GM18511 (cell line): ENCODE measurements at regions not wholly inside any gene's neighbourhood (a gene's known extent, or its start where the extent isn't known, plus 50 kb on each side); places are given as distances from the start of the nearest gene placed in this dataset.

Experiments
- ATAC-seq: cut with Tn5 transposase; IDR thresholded peaks from one replicate; pipeline ENCODE4 v1.9.1; 2021; ENCODE audit warnings: mild to moderate bottlenecking, moderate library complexity; ENCODE audit not compliant: unreplicated experiment

DNA sequence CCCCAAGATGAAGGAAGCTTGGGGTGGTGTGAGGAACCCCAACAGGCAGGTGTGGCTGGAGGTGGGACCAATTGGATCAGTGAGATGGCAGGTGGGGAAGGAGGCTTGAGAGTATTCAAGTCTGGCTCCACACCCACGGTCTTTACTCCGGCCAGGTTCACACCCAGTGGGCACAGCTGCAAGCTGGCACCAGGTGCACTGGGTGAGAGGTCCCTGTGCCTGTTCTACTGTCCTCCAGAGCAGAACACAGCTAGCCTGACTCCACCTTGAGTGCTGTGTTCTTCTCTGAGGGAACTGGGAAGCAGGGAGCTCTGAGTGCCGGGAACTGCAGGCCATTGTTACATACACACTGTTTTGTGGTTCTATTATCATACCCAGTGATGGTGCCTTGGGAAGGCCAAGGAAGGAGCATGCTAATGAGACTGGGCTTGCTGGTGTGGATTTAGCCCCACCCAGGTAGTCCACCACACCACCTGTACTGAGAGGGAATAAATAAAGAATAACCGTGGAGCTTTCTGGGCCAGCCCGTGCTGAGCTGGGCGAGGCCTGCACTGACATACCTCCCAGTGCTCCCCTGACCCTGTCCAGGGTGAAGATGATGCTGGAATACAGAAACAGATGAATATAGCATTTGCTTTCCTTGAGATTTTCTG, 93.4 kb downstream of the ABHD5 start:
- ATAC-seq: no peak

GRCh38 chr3:43784640-43785011, 93.9 kb downstream of the ABHD5 start:
- no peak for ATAC-seq

- no peak for ATAC-seq
Measured at GRCh38 chr3:43785551-43785950, 94.8 kb downstream of the ABHD5 start.

- ATAC-seq: no peak
Measured at GRCh38 chr3:43786102-43786501, 95.4 kb downstream of the ABHD5 start.

DNA sequence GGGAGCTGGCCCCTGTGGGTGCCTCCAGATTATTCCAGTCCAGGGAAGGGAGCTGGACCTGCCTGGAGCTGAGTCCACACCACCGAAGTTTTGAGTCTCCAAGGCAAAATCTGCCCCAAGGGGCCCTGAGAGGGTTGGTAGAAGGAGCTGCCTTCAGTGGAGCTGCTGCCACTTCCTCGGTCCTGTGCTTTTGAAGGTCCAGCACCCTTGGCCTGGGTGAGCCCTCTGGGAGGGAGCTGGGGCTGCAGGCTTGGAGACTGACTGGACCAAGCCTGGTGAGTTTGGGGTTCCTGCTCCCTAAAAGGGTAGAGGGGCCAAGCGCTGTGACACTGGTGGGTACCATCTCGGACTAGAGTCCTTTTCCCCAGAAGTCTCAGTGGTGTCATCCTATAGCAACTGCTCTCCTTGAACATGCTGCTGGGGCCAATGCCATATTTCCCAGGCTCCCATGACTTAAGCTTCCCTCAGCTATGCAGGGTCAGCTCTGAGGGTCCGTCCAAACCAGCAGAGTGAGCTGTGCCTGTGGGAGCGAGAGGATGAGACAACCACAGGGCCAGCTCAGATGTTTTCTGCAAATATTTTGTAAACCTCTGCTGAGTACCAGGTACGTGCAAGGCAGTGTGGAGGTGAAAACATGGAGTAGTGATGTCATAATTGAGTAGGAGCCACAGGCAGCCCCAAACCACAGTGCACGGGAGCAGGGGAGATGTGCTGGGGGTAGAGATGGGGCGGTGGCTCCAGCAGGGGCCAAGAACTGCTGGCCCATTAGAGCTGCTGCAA, 96.0 kb downstream of the ABHD5 start:
- no peak for ATAC-seq

- no peak for ATAC-seq
Measured at GRCh38 chr3:43787330-43787729, 96.6 kb downstream of the ABHD5 start.

GRCh38 chr3:43789028-43789427, 98.3 kb downstream of the ABHD5 start:
- ATAC-seq: no peak

DNA sequence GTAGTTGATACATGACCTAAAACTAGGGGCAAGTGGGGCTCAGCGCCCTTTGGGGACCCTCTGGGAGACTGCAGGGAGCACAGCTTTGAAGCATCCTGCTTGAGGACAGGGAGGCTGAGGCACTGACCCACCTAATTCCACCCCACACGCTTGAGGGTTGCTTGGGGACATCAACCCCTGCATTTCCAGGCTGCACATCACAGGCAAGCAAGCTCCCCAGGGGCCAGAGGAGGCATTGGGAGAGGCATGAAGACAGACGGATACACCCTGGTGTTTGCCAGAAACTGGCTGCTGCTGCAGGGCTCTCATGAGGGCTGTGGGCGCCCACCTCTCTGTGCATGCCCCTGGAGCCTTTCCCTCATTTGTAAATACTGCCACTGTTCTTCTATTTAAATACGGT, 99.3 kb downstream of the ABHD5 start:
- no peak for ATAC-seq

GRCh38 chr3:43790476-43790875, 99.7 kb downstream of the ABHD5 start:
- no peak for ATAC-seq

GRCh38 chr3:43791246-43791645, 100.5 kb downstream of the ABHD5 start:
- no peak for ATAC-seq

DNA sequence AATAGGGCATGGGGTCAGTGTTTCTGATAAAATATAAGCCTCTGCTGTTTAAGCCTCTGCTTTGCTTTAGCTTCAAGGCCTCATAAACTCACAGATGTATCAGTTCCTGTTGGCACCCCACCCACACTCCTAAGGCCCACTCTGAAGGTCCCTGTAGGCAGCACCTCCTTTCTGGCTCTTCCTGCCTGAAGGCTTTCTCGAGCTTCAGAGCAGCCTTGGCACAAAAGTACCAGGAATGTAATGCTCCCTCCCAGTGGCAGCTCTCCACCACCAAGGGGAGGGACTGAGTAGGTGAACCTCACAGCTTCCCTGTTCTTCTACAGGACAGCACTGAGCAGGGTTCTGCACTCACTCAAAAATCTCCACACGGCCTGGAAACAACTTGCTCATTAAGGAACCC, 102.2 kb downstream of the ABHD5 start:
- ATAC-seq: no peak

GRCh38 chr3:43793648-43794372, 103.1 kb downstream of the ABHD5 start:
- no peak for ATAC-seq

GRCh38 chr3:43794776-43795175, 104.0 kb downstream of the ABHD5 start:
- ATAC-seq: no peak

DNA sequence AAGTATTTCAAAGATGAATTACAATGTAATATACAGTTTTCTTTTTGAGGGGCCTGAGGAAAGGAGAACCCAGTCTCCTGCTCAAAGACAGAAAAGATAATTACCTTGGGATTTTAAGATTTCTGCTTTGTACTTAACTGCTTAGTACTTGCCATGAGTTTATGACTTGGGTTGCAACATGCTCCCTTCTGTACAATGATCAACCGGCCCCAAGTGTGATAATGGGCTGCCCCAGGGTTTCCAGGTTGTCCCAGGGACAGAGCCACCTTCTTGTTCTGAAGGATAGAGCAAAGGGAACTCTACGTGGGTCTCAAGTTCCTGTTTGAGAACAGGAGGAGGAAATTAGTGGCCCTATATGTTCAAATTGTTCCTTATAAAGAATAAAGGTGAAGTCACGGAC, 104.8 kb downstream of the ABHD5 start:
- ATAC-seq: no peak

DNA sequence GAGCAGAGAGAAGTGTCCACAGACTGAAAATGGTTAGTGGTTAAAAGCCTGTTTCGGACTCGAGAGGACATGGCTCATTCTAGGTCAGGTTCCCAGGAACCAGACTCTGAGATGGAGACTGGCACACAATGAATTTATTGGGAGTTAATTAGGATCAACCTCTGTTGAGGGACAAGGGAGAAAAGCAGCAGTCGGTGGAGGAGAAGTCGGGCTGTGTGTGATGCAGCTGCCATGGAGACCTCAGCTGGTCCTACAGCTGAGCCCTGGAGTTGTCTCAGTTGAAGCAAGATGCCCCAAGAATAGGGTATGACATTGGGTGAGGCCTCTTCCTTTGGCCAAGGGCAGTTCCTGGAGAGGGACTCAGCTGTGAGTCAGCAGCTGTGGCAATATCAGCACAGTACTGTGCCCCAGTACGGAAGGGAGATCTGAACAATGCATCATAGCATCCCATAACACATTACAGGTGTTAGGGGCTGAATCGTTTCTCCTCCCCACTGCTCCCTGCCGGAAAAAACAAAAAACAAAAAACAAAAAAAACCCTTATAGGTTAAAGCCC, 105.4 kb downstream of the ABHD5 start:
- ATAC-seq: no peak

DNA sequence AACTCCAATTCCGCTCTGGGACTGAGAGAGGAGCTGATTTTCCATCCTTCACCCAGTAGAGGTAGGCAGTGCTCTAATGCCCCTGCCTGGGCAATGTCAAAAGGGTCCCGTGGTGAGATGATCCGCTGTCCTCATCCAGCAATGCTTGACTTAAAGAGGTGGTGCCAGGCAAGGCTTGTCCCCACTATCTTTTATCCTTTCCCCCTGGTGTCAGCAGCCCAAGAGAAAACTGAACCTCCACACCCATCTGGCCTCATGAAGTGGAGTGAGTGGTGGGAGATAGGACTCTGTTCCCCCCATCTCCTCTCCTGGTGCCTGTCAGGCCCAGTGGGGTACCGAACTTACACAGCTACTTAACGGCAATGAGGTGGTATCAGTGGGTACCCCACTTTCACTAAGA, 107.1 kb downstream of the ABHD5 start:
- no peak for ATAC-seq

DNA sequence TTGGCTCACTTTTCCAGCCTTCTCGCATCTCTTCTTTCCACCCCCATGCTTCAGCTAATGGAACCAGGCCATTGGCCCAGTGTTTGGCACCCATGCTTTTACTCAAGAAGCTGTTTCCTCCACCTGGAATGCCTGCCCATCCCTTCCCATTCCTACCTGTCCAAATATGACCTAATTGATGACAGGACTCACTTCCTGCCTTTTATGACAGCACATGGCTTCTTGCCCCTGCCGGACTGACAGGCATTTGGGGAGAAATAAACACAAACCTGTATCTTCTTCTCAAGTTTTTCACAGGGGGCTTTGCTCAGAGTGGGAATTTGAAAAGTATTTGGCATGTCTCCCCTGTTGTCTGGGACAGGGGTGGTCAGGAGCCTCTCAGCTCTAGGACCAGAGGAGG, 120.1 kb downstream of the ABHD5 start:
- no peak for ATAC-seq

- ATAC-seq: no peak
Measured at GRCh38 chr3:43814461-43814860, 123.7 kb downstream of the ABHD5 start.

- no peak for ATAC-seq
Measured at GRCh38 chr3:43816372-43816771, 125.6 kb downstream of the ABHD5 start.

DNA sequence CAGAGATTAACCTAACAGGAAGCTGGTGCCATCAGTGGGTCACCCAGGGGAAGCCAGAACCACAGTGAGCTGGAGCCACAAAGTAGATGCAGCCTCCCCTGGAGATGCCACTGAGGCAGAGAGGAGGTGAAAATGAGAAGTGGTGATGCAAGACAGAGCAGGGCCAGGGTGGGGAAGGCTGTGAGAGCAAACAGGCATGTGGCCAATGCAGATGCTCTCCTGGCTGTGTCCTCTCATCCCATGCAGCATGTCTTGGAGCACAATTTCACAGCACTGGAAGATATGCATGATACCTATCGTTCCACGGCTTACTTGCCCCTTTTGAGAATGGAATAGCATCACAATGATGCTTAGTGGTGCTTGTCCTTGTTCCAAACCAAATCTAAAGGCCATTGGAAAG, 126.3 kb downstream of the ABHD5 start:
- ATAC-seq: no peak

- ATAC-seq: no peak
Measured at GRCh38 chr3:43817825-43818224, 127.1 kb downstream of the ABHD5 start.

DNA sequence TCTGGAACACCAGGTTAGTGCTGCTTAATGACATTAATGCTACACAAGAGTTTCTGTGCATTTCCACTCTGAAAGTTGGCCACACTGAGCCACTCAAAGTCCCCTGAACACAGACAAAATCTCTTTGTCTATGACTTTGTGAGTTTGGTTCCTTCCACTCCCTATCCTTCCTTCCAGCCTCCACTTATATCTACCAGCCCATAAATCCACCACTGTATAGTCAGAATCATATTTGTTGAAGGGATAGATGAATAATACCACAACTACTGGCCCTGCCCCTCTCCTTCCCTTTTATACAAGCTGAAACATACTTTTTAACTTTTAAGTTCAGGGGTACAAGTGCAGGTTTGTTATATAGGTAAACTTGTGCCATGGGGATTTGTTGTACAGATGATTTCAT, 127.5 kb downstream of the ABHD5 start:
- no peak for ATAC-seq
